HG03354 (cell line): ENCODE measurements at regions not wholly inside any gene's neighbourhood (a gene's known extent, or its start where the extent isn't known, plus 50 kb on each side); places are given as distances from the start of the nearest gene placed in this dataset.

Experiments
- ATAC-seq: cut with Tn5 transposase; IDR thresholded peaks from one replicate; pipeline ENCODE4 v1.9.1; 2021; ENCODE audit warnings: mild to moderate bottlenecking; ENCODE audit not compliant: unreplicated experiment, poor library complexity, severe bottlenecking

DNA sequence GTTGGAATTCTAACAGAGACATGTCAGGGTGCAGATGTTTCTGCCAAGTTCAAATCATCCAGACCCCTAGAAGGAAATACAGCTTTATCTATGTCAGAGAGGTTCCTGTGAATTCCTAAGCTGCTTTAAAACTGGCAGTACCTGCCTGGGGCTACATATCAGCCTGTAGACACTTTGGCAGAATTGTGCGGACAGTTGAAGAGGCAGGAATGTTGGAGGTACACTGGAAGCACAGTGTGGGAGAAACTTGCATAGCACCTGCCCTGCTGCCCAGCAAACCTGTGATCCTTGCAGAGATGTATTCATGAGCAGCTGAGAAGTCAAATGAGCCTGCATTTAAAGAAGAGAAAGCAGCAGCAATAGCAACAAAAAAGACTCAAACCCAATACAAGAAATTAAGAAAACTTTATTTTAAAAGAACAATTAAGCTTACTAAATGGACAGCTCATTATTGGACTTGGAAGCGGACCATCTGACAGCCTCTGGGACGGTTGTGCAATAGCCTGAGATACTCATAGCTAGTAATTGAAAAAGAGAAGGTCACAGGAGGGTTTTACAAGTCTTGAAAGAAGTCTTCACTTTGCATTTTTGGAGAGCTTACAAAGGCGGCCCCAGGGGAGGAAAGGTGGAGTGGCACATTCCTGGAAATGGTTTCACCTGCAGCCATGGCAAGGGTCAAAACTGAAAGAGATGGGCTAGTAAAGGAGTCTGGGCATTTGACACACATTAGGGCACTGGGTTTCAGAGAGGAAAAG lies 280.9 kb upstream of the FLRT2 start:
- no peak for ATAC-seq

GRCh38 chr14:85250414-85251189 lies 279.3 kb upstream of the FLRT2 start:
- ATAC-seq: no peak

DNA sequence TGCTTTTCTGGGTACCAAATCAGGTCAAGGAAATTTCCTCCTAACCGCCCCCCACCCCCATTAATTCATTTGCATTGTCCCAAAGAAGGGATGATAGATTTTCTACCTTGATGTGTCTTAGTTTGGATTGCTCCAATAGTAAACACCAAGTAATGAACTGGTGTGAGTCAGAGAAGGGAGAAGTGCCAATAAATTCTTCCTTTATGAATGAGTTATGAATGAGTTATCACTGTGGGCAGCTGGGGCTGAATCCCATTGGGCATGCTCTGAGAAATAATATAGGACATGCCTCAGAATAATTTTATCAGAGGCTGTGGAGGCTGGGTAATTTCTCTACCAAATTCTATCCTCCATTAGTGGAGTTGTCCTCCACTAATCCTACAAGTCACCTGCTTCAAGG lies 277.9 kb upstream of the FLRT2 start:
- ATAC-seq: no peak

DNA sequence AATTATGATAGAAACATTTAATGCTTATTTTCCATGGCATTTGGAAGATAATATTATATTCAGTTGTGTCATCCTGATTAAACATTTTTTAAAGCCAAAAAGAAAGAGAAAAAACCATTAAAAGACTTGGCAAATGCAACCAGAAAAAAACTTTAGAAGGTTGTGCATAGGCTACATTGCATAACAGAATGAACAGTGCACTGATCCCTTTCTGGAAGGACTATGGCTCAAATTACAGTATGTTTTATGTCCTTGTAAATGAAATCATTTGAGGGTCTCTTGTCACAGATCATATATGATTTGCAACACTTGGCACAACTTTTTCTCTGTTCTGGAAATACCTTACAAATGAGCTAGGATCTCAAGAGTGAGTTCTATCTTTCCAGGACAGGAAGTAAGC lies 275.2 kb upstream of the FLRT2 start:
- ATAC-seq: no peak

- no peak for ATAC-seq
Observed at GRCh38 chr14:85257287-85257686, 272.7 kb upstream of the FLRT2 start.

DNA sequence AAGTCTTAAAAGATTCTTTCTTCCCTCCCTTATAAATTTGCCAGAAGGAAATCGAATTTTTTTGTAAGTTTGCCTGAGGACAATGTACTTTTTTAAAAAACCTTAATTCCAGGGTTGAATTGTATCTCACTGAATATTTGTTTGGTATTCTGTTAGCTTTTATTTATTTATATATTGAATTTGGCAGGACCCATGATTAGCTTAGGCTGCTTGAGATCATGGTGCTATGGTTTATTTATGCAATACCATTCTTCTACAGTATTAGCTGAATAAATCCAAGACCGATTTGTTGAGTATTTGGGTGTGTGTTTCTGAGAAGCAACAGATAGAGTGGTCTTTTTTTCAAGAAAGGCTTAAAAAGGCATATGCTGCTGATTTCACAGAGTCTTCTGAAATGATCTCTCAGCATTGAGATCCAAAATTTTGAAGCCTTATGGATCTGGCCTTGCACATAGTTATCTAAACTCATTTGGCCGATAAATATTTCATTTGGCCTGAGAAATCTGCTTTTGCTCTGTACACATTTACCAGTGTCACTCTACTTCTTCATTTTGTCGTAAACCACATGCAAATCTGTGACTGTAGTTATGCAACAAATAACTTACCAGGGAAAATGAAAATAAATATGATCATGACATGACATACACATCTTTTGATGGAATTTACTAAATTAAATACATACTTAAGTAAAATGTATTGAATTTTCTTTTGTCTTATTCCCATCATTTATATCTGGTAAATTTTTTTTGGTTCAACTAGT lies 265.8 kb upstream of the FLRT2 start:
- no peak for ATAC-seq

DNA sequence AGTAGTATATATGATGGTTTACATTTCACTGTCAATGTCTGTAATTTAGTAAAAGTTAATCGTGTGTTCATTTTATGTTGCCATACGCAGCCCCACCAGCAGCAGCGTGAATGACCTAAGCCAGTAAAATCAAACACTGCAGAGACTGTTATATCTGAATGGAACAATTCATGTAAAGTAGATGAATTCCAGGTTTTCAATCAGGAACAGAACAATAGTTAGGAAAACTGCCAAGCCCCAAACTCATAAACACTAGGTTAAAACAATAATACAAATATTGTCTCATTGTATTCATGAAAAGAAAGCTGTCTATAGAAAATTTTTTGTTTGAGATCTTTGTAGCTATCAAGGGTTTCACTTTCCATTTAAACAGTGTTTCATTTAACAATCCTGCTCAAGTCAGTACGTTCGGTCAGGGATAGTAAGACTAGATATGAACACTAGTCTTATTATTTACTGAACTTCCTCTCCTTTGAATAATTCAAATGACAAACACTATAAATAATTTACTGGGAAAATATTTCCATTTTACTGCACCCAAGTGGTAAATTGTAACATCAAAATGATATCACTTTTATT lies 256.8 kb upstream of the FLRT2 start:
- no peak for ATAC-seq

GRCh38 chr14:85273952-85274351 lies 256.0 kb upstream of the FLRT2 start:
- ATAC-seq: no peak

DNA sequence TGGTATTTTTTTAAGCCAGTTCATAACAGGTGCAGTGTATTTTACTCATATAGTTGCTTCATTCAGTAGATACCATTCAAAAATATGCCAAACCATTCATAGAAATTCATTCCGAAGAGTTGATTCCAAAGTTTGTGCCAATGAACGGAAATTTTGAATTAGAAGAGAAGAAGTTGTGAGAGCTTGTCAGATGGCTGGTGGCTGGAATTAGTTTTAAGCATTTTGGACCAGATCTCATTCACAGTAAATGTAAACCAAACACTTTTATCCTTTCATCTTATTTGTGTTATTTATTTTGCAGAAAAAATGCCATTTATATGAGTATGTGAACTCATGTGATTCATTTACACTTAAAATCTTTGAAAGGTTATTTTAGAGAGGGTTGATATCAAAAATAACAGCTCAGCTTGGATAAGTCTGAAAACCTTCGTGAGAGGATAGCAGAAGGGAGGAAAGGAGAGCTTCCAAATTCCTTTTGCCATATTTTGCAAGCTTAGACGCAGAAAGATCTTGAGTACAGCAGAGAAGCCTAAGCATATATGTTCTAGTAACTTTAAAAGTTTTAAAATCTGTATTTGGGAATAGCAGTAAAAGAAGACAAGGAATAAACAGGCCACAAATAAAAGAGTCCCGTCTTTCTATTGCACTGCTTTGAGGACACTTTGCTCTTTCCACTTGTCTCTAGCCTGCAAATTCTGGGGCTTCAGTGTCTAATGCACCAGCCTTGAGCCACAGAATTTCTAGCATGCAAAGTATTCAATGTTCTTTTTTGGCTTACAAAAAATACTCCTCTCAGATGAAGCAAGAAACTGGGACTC lies 253.6 kb upstream of the FLRT2 start:
- ATAC-seq: no peak

DNA sequence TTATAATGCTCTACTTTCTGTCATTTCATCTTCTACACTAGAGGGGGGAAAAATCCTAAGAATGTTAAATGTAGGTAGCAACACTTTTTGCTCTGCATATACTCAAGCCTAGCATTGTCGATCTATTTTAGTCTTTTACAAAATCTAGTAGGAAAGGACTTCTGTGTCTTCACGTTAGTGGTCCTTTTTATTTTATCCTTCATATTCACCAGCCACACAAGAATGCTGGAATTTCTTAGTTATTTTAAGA lies 253.0 kb upstream of the FLRT2 start:
- no peak for ATAC-seq

DNA sequence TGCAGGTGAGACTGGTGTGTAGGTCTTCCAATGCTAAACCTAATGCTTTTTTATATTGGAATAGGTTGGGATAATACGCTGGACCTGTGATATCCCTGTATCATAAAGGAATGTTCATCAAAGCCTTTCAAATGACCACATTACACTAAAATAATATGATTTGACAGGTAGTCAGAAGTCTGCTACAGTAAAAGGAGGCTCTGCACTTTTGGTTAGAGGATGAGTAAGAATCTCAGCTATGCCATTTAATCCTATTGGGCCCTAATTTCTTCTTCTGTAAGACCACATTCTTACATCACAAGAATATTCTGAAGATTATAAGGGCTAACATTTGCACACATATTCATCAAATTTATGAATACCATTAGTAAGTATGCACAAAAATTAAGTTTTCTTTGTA lies 250.5 kb upstream of the FLRT2 start:
- no peak for ATAC-seq

- no peak for ATAC-seq
Observed at GRCh38 chr14:85280074-85280473, 249.9 kb upstream of the FLRT2 start.

DNA sequence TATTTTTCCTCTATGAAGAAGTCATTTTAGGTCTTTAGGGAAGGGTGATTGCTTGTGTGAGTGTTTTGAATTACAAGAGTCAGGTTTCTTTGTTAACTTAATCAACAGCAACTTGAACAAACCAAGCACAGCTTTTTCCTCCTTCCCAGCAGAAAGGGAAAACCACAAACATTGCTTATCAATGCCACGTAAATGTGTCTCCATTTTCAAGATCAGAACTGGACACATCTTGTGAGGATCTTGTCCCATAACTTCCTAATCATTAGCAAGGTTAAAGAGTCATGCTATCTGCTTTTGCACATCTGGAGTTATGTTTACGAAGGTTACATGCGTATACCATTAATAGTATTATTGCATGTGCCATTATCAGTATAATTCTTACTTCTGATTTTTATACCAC lies 248.0 kb upstream of the FLRT2 start:
- ATAC-seq: no peak

DNA sequence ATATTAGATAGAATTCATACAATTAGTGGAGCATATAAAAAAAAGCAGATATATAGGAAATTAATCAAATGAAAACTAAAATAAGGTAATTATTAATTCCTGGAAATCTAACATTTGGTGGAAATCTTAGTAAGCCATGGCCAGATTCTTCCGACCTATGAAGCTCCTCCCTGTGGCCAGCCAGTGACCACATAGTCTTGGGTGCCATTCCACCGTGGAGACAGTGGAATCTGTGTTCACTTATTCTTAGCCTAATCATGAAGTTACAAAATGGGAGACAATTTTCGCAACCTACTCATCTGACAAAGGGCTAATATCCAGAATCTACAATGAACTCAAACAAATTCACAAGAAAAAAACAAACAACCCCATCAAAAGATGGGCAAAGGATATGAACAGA lies 241.9 kb upstream of the FLRT2 start:
- no peak for ATAC-seq

DNA sequence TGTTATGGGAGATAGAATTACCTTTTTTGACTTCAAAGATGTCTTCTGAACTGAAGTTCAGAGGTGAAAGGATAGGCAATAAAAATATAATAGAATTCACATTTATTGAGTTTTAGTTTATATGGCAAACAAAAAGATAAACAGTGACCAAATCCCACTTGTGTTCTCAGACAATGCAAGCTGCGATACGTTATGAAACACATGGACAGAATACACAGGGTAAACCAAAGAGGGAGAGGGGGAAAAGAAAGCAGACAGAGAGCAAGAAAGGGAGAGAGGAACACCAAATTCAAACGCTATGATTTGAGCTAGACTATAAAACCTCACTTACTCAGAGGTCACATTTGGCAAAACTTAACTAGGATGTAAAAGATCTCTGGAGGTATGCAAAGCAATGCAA lies 238.2 kb upstream of the FLRT2 start:
- ATAC-seq: no peak

DNA sequence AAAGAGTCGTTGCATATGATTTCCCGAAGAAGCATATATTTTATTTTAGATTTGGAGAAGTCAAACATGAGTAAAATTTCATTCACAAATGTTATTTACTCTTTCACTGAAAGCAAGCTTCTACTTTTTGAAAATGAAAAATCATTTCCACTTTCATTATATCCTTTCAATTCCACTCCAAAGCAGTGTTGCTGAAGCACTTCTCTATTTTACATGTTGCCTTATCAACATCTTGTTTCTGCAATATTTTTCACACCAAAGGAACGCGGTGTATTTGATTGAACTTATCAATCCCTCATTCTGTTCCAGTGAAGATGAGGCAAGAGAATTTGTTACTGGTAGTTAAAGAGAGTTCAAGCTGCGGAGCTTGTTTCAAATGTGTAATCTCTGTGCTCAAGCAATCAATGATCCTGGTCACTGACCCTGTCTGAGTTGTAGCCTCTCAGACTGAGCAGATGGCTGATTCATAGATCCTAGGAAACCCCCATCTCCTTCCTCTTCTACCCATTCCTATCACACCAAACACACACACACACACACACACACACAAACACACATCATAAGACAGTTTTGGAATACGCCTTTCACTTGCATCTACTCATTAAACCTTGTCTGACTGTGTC lies 236.2 kb upstream of the FLRT2 start:
- ATAC-seq: no peak

- ATAC-seq: no peak
Observed at GRCh38 chr14:85295318-85295717, 234.6 kb upstream of the FLRT2 start.

- no peak for ATAC-seq
Observed at GRCh38 chr14:85296456-85297210, 233.3 kb upstream of the FLRT2 start.

DNA sequence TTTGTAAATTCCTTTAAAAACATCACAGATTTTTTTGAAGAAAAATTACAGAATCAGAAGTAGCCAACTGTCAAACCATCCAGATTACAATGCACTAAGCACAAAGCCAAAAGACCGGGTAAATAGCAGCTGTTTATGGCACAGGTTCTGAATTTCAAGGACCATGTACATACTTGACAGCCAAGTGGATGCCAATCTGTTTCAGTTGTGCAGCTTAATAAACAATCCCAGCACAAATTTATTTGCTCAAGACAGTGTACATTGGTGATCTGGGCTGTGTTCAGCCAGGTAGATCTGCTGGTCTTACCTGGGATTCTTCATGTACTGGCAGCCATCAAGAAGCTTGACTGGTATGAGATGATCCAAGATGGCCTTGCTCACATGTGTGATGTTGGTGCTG lies 229.8 kb upstream of the FLRT2 start:
- no peak for ATAC-seq
